BE2C (cell line): ENCODE measurements at regions not wholly inside any gene's neighbourhood (a gene's known extent, or its start where the extent isn't known, plus 50 kb on each side); places are given as distances from the start of the nearest gene placed in this dataset.
"Not testable (repeated sequence)": the region's sequence is repeated elsewhere in the genome, so short reads cannot be mapped to it uniquely, and the experiment has no call there.

Experiments used
- DNase-seq: peaks from one replicate; pipeline ENCODE4 v3.0.0-alpha.2; 2020
- H3K27me3 ChIP-seq: fragments of 250-450 bp; sonication (Bioruptor Pico); 2 replicates; pipeline ENCODE4 v1.5.1; 2020; ENCODE audit warnings: mild to moderate bottlenecking
- H3K36me3 ChIP-seq: fragments of 250-450 bp; sonication (Bioruptor Pico); 2 replicates; pipeline ENCODE4 v1.5.1; 2020; ENCODE audit warnings: mild to moderate bottlenecking
- H3K4me1 ChIP-seq: fragments of 250-450 bp; sonication (Bioruptor Pico); 2 replicates; pipeline ENCODE4 v1.5.1; 2020
- H3K4me3 ChIP-seq: 2 replicates; pipeline ENCODE4 v1.5.1; 2011; ENCODE audit warnings: low read depth, low read length
- H3K9me3 ChIP-seq: fragments of 250-450 bp; sonication (Bioruptor Pico); 2 replicates; pipeline ENCODE4 v1.5.1; 2020
- CTCF ChIP-seq: IDR thresholded peaks from 2 replicates; pipeline ENCODE4 v1.5.1; 2012; ENCODE audit warnings: mild to moderate bottlenecking, low read depth, low read length

GRCh38 chr12:83932011-83932410 is 980.6 kb downstream of the SLC6A15 start:
- DNase-seq, result no peak
- no peaks in the 10 kb centered on the region for H3K36me3 ChIP-seq
- H3K27me3 ChIP-seq, result no peaks in the 10 kb centered on the region
- H3K4me1 ChIP-seq, result no peaks in the 10 kb centered on the region
- H3K9me3 ChIP-seq, result no peaks in the 10 kb centered on the region
- TF ChIP-seq CTCF, result no peak
- no peak overlapping the region for H3K4me3 ChIP-seq

- Histone ChIP-seq H3K36me3 (no peaks in the 10 kb centered on the region), H3K27me3 (no peaks in the 10 kb centered on the region), H3K4me1 (no peaks in the 10 kb centered on the region), H3K9me3 (no peaks in the 10 kb centered on the region), H3K4me3 (no peak overlapping the region)
- no peak for TF ChIP-seq CTCF
- no peak for DNase-seq
These were observed 981.1 kb downstream of the SLC6A15 start for GRCh38 chr12:83931451-83931850.

DNA sequence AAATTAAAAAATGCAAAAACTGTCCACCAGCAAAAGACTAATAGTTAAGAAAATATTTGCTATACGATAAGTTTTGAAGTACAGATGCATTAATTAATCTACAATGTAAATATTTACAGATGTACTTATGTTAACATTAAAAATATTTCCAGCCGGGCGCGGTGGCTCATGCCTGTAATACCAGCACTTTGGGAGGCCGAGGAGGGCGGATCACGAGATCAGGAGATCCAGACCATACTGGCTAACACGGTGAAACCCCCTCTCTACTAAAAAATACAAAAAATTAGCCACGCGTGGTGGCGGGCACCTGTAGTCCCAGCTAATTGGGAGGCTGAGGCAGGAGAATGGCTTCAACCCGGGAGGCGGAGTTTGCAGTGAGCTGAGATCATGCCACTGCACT is 982.8 kb downstream of the SLC6A15 start:
- H3K4me1 ChIP-seq, H3K27me3 ChIP-seq, H3K36me3 ChIP-seq, H3K9me3 ChIP-seq, DNase-seq, H3K4me3 ChIP-seq: not testable (repeated sequence)

GRCh38 chr12:83920821-83921547 is 991.6 kb downstream of the SLC6A15 start:
- Histone ChIP-seq H3K9me3 (no peaks in the 10 kb centered on the region), H3K4me1 (no peaks in the 10 kb centered on the region; the same call in 1 of the 2 replicates), H3K36me3 (no peaks in the 10 kb centered on the region), H3K27me3 (no peaks in the 10 kb centered on the region), H3K4me3 (no peak overlapping the region)
- no peak for TF ChIP-seq CTCF
- DNase-seq, result no peak

DNA sequence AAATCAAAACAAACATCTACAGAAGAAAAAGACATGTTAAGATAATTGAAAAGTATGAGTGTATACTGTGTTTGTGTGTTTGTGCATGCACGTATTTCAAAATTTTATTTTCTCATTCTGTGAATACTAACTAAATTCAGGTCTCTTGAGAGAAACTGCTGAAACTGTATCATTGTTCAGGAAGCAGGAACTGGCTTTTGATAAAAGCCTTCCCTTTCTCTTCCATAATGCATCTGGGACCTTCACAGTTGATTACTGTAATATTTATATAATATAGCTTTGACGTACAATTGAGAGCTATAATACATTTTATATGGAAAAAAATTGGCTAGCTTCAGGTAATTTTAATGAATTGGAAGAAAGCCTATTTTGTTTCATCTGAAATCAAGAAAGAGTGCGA is 993.5 kb downstream of the SLC6A15 start:
- no peak for DNase-seq
- H3K36me3 ChIP-seq, result no peaks in the 10 kb centered on the region
- H3K9me3 ChIP-seq, result no peaks in the 10 kb centered on the region
- TF ChIP-seq CTCF, result no peak
- no peaks in the 10 kb centered on the region; the same call in 1 of the 2 replicates for H3K4me1 ChIP-seq
- no peaks in the 10 kb centered on the region for H3K27me3 ChIP-seq
- H3K4me3 ChIP-seq, result no peak overlapping the region

DNA sequence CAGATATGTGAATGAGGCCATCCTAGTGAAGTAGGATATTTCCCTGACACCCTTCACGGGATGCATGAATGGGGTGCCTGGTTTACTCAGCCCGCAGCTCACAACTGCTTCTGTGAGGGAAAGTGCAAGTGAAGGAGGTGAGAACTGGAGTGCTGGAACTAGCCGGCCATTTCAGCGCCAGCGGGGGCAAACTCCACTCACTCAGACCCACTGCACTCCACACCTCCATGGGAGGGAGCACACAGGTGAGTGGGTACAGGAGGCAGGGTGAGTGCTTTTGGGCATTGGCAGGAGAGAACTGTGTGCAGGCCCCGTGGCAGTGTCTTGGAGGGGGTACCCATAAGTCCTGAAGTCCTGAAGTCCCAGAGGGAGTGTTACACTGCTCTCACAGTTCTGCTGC is 1008.4 kb downstream of the SLC6A15 start:
- no peaks in the 10 kb centered on the region for H3K4me1 ChIP-seq
- DNase-seq, result no peak
- TF ChIP-seq CTCF, result no peak

More for the DNA sequence above, 1008.4 kb downstream of the SLC6A15 start:
- Histone ChIP-seq H3K27me3 (no peaks in the 10 kb centered on the region), H3K9me3 (no peaks in the 10 kb centered on the region), H3K36me3 (no peaks in the 10 kb centered on the region), H3K4me3 (no peak overlapping the region)
